ENCODE measurements at regions not wholly inside any gene's neighbourhood (a gene's known extent, or its start where the extent isn't known, plus 50 kb on each side); places are given as distances from the start of the nearest gene placed in this dataset.
"Not testable (repeated sequence)": the region's sequence is repeated elsewhere in the genome, so short reads cannot be mapped to it uniquely, and the experiment has no call there.

GRCh38 chr10:31686599-31686998 lies 242.0 kb downstream of the ARHGAP12 start:
- DNase-seq (ENCODE audit: low read depth in 3 of 3, low spot score in 1 of 3) = no peak

DNA sequence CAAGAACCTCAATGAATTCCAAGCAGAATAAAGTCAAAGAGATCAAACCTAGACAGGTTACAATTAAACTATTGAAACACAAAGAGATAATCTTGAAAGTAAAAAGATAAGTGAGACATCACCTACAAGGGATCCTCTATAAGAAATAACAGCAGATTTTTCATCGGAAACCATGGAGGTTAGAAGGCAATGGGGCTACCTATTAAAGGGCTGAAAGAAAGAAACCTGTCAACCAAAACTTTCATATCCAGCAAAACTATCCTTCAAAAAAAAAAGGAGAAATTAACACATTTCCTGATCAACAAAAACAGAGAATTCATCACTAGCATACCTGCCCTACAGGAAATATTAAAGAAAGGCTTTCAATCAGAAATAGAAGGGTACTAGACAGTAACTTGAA lies 244.9 kb downstream of the ARHGAP12 start:
- DNase-seq (ENCODE audit: low read depth in 3 of 3, low spot score in 1 of 3) = no peak

DNA sequence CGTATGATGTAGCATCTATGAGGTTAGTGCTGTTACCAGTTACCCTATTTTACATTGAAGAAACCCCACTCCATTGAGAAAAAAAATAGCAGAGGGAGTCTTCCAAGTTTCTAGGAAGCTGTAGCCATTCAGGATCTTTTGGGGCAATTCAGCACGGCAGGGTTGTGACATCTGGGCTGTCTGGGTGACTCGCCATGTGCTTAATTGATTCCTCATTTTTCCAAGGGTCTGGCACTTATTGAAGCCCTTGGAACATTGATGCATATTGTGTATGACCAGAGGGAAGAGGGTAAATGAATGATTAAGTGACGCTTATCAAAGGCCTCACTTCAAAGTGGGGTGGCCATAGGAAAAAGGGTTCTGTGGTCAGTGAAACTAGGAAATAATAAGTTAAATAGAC lies 248.7 kb downstream of the ARHGAP12 start:
- DNase-seq (ENCODE audit: low read depth in 3 of 3, low spot score in 1 of 3) = no peak

DNA sequence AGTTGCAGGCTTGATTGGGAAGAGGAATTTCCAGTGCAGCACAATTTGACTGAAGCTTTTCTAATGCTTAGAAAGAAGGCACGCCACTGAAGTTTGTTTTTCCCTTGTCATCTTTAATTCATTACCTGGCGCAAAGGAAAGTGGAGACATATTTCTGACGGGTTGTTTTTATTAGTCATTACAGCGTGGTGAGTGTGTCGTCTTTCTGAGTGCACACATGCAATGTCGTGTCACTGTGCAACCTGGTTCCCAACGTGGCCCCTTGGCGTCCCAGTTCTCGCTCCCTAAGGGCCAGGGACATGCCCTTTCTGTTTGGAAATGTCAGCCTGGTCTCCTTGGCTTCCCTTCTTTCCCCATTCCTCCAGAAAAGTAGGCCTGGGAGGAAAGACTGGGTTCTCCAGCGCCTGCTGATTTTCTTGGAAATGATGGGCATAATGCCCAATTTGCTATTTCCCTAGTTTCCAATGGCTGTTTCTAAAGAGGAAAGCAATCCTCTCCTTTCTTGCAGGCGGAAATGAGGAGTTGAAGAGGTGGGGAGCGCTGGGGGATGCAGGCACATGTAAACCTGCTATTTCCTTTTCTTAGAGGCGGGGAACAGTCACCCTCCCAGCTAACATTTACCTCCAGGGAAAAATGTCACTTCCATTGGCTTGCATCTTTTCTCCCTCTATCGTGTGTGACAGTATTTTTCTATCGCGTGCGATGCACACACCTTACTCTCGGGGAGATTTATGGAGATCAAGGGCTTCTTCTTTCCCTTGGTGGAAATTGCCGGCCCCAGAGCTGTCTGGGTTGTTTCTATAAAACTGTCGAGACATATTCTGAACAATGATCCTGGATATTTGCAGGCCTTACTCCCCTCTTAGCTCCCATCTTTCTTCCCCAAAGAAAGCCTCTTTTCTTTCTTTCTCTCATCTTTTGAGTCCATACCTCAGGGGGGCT lies 249.8 kb downstream of the ARHGAP12 start:
- no peak for DNase-seq (ENCODE audit: low read depth in 3 of 3, low spot score in 1 of 3)

GRCh38 chr10:31678139-31678536 lies 250.5 kb downstream of the ARHGAP12 start:
- no peak for DNase-seq (ENCODE audit: low read depth in 3 of 3, low spot score in 1 of 3)

DNA sequence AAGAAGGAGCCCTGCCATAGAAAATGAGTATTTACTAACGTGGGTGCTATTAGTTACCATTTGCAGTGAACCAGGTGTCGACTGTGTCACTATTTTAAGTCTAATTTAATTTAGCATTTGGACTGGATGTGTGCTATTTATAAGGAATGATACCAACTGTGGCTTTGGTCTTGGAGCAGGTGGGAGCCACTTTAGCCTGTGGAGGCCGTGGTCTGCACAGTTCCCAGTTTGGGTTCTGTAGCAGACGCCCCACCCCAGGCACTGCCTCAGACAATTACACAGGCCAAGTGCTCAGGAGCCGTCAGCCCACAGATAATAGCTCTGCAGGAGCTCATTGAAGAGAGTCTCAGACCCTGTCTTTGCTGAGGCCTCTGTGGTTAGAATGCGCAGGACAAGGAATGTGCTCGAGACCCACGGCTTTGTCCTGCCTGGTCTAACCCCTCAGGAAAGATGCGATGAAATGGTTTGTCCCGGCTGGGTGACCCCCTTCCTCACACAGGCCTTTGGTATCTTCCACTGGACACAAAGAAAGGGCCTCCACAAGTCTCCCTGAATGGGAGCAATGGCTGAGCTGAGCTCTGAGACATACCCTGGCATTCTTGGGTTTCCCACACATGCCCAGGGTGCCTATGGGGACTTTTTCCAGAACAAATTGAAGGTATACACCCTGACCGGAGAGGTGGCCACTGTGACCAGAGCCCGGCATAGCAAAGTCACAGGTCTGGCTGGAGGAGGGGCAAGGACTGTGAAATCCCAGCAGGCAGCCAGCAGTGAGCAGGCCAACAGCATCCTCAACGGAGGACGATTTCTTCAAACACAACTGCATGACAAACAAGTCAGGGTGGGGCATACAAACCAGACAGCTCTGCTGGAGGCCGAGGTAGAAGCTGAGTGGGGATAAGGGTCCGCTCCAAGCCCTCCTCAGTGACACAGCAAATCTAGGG lies 251.2 kb downstream of the ARHGAP12 start:
- no peak for DNase-seq (ENCODE audit: low read depth in 3 of 3, low spot score in 1 of 3)

DNA sequence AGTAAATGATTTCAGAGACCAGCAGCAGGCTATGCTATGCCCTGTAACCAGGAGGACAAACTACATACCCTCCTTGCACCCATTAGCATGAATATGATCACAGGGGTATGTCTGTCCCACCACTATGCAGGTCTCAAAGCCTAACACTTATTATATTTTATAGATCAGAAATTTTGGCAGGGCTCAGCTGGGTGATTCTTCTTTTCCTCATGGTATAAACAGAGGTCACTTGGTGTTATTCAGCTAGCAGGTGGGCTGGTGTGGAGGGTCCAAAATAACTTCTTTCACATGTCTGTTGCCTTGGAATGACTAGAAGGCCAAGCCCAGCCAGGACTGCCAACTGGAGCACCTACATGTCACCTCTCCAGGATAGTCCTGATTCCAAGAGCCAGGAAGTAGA lies 252.9 kb downstream of the ARHGAP12 start:
- DNase-seq (ENCODE audit: low read depth in 3 of 3, low spot score in 1 of 3) = no peak

GRCh38 chr10:31669357-31669756 lies 259.3 kb downstream of the ARHGAP12 start:
- DNase-seq (ENCODE audit: low read depth in 3 of 3, low spot score in 1 of 3) = no peak

DNA sequence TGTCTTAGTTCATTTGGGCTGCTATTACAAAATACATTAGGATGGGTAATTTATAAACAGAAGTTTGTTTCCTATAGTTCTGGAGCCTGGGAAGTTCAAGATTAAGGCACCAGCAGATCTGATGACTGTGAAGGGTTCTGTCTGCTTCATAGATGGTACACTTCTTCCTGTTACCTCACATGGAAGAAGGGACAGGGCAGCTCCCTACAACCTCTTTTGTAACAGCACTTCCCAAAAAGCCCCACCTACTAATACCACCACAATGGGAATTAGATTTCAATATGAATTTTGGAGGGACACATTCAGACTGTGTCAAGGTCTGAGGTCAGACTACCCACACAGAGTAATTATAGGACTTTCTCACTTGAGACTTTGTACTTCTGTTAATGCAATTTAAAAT lies 260.3 kb downstream of the ARHGAP12 start:
- no peak for DNase-seq (ENCODE audit: low read depth in 3 of 3, low spot score in 1 of 3)

DNA sequence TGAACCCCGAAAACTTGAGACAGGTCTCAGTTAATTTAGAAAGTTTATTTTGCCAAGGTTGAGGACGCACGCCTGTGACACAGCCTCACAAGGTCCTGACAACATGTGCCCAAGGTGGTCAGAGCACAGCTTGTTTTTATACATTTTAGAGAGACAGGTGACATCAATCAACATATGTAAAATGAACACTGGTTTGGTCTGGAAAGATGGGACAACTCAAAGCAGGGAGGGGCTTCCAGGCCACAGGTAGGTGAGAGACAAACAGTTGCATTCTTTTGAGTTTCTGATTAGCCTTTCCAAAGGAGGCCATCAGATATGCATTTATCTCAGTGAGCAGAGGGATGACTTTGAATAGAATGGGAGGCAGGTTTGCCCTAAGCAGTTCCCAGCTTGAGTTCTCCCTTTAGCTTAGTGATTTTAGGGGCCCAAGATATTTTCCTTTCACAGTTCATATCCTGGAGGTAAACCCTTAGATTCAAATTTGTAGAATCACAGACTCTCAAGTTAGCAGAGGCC lies 262.8 kb downstream of the ARHGAP12 start:
- DNase-seq (ENCODE audit: low read depth in 3 of 3, low spot score in 1 of 3) = not testable (repeated sequence)

DNA sequence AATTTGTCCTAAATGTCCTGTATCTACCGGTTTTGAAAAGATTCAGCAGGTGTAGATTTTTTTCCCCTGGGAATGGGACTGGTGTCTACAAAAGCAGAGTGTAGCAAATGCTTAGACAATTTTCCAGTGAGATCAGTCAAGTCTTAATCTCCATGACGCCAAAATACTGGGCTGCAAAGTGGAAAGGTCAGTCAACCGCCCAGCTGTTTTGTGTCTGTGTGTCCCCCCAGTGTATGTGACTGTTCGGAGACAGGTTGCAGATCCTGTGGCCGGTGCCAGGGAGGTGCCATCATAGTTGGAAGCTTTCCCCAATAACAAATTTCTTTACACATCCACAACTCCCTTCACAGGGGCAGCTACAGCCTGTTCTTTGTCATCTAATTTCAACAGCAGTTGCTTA lies 263.8 kb downstream of the ARHGAP12 start:
- no peak for DNase-seq (ENCODE audit: low read depth in 3 of 3, low spot score in 1 of 3)

GRCh38 chr10:31664071-31664470 lies 264.6 kb downstream of the ARHGAP12 start:
- DNase-seq (ENCODE audit: low read depth in 3 of 3, low spot score in 1 of 3) = not testable (repeated sequence)

GRCh38 chr10:31660300-31660699 lies 268.3 kb downstream of the ARHGAP12 start:
- no peak for DNase-seq (ENCODE audit: low read depth in 3 of 3, low spot score in 1 of 3)

DNA sequence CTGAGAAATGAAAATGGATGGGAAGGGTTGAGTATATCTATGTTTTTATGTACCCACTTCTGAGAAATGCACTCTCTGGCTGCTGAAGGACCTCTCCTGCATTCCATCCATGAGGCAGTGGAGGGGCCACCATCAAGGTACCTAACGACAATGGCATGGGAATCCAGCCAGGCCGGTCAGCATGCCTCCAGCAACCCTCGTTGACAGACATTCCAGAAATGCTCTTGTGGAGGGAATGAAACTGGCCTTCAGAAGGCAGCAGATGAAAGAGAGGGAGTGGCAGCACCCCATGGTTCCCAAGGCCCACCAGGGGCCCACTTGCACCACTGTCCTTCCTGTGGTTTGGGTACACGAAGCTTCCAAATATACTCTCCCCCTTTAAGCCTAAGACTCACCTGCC lies 269.0 kb downstream of the ARHGAP12 start:
- DNase-seq (ENCODE audit: low read depth in 3 of 3, low spot score in 1 of 3) = no peak

DNA sequence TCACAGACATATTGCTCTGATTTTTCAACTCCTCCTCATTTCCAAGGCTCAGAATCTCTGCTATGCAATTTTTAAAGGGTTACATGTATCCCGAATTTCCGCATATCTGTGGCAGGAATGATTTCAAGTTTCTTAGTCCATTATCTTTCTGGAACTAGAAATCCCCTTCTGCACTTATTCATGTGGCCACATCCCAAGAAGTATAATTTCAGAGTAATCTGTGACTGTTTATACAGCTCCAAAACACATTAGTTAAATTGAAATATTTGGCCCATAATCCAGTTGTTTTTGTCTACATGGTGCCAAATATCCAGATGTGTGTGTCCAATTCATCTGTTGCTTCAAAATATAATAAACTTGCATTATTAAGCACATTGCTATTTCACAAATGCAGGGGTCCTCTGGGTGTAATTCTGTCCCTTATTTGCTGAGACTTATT lies 271.2 kb downstream of the ARHGAP12 start:
- no peak for DNase-seq (ENCODE audit: low read depth in 3 of 3, low spot score in 1 of 3)

GRCh38 chr10:31656851-31657433 lies 271.7 kb downstream of the ARHGAP12 start:
- DNase-seq (ENCODE audit: low read depth in 3 of 3, low spot score in 1 of 3) = no peak

GRCh38 chr10:31652038-31652437 lies 276.6 kb downstream of the ARHGAP12 start:
- no peak for DNase-seq (ENCODE audit: low read depth in 3 of 3, low spot score in 1 of 3)

DNA sequence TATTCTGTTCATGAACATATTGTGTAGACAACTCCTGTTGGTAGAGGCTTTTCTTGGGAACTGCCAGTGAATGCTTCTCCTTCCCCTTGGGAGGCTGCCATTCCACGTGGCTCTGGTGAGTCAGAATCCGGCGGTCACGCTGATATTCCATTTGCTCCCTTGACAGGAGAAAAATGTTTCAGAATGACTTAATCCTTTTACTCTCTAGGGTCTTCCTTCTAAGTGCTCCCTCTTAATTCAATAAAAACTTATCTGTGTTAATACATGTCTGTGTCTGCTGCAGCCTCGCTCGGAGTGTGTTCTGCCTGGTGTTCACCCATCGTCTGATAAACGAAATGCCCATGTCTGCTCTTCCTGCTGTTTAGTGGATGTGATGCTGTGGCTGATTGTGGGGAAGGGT lies 278.6 kb downstream of the ARHGAP12 start:
- no peak for DNase-seq (ENCODE audit: low read depth in 3 of 3, low spot score in 1 of 3)

DNA sequence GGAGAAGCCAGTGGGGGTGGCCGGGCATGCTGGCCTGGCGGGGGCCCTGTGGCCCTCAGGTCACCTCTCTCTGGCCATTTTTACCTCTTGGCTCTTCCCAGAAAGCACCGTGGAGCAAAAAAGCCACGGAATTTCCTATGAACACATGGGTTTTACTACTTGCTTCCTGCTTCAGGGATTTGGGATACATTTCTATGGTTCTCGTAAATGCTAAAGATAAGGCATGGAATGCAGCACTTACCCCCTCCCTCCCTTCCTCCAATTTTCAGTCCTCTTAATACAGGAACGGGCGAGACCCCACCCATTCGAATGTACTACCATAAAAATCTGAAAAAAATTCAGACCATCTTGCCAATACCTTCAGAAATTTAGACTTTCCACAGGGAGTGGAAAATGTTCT lies 279.7 kb downstream of the ARHGAP12 start:
- DNase-seq (ENCODE audit: low read depth in 3 of 3, low spot score in 1 of 3) = no peak

DNA sequence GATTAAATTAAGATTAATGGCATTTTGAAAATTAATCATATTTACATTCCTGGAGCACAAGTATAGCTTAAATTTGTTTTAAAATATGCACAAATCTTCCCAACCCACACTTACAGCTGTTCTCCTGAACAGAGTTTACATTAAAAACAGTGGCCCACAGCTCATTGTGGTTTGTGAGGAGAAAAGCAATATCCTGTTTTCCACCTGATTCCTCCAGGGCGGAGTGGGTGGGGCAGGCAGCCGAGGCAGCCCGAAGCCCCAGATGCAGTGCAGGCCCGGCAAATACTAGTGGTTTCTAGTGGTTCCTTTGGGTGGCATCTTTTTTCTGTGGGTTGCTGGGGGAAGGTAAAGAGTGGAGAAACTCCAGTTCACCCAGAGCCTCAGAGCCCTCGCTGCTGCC lies 280.8 kb downstream of the ARHGAP12 start:
- DNase-seq (ENCODE audit: low read depth in 3 of 3, low spot score in 1 of 3) = no peak

- DNase-seq (ENCODE audit: low read depth in 3 of 3, low spot score in 1 of 3) = no peak
Measured at GRCh38 chr10:31646519-31646918, 282.1 kb downstream of the ARHGAP12 start.
